ENCODE measurements at regions not wholly inside any gene's neighbourhood (a gene's known extent, or its start where the extent isn't known, plus 50 kb on each side); places are given as distances from the start of the nearest gene placed in this dataset.

DNA sequence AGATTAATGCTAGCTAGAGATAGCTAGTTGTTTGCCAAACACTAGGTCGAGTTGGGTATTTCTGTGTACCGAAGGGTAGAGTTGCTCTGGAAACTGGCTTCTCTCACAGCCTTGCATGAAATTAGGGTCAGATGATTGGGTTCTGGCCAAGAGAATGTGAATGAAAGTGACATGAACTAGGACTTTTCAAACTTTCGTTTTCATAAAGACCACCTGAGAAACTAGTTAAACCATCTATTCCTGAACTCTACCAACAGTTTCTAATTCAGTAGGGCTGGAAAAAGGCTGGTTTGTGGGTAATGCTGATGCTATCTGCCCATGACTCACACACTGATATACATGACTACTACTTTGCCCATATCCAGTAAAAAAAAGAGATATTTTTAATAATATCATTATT, 157.6 kb downstream of the GASK1B start (continued):
- TF ChIP-seq, protein P1, sequence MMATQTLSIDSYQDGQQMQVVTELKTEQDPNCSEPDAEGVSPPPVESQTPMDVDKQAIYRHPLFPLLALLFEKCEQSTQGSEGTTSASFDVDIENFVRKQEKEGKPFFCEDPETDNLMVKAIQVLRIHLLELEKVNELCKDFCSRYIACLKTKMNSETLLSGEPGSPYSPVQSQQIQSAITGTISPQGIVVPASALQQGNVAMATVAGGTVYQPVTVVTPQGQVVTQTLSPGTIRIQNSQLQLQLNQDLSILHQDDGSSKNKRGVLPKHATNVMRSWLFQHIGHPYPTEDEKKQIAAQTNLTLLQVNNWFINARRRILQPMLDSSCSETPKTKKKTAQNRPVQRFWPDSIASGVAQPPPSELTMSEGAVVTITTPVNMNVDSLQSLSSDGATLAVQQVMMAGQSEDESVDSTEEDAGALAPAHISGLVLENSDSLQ (IDR thresholded peaks at IDR 0.05): no peak
- TF ChIP-seq TCF7 (IDR thresholded peaks at IDR 0.05; ENCODE audit: borderline replicate concordance): no peak
- TF ChIP-seq KLF5 (IDR thresholded peaks at IDR 0.05; ENCODE audit: partially characterized antibody): no peak
- no peak for TF ChIP-seq SMC3 (IDR thresholded peaks at IDR 0.05; ENCODE audit: borderline replicate concordance, low read length)

DNA sequence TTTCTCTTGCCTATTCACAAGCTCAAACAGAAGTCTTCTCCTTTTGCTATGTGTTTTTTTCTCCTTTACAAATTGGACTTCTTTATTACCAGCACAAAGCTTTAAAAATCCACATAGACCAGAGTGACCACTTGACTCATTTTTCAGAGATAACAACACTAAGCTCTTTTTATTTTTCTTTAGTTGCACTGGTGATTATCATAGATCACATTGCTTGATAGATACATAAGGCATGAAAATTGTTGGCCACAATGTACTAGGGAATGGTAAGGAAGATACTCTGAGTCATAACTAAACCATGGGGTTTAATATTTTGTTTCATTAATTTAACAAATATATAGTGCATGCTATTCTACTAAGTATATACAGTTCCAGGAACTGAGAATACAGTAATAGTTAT, 159.0 kb downstream of the GASK1B start:
- CTCF ChIA-PET: no interaction called here
- BruUV-seq (replicated peaks): no TSS peak

GRCh38 chr4:158010361-158010760, 162.5 kb downstream of the GASK1B start:
- Histone ChIP-seq H3K27ac (ENCODE audit: control insufficient read depth, insufficient read depth) (no peak overlapping the region), H3K9me3 (replicated peaks; ENCODE audit: control insufficient read depth, insufficient read depth, low read length) (no peaks in the 10 kb centered on the region), H4K20me1 (ENCODE audit: control insufficient read depth, insufficient read depth) (no peaks in the 10 kb centered on the region), H2AFZ (ENCODE audit: control insufficient read depth, low read depth, low read length) (no peak overlapping the region), H3K4me1 (ENCODE audit: control insufficient read depth, insufficient read depth, low read length) (no peaks in the 10 kb centered on the region), H3K9ac (ENCODE audit: control insufficient read depth, insufficient read depth, low read length) (no peak overlapping the region), H3K4me3 (no peak overlapping the region), H3K4me2 (ENCODE audit: control insufficient read depth, insufficient read depth) (no peak overlapping the region), H3K79me2 (ENCODE audit: control insufficient read depth, insufficient read depth, low read length) (no peaks in the 10 kb centered on the region), H3K27me3 (replicated peaks in 1 of 2; ENCODE audit: control insufficient read depth in 2 of 2, insufficient read depth in 2 of 2, low read length in 1 of 2) (no peaks in the 10 kb centered on the region), H3K36me3 (ENCODE audit: control insufficient read depth in 2 of 2, insufficient read depth in 2 of 2, low read length in 1 of 2) (no peaks in the 10 kb centered on the region)
- FAIRE-seq (no peak), ATAC-seq (no peak), DNase-seq (ENCODE audit: low read depth, low spot score) (no peak)
- no TSS peak for BruUV-seq (replicated peaks)
- intact Hi-C loops (cut with micrococcal nuclease; ENCODE audit: unreplicated experiment) (no loop called here), in situ Hi-C loops (cut with MboI) (no loop called here)
- ChIA-PET RAD21 (ENCODE audit: unreplicated experiment) (no interaction called here), POLR2A (interaction anchor here (0.6 kb wide), 1 partner anchor 993 kb away, joined by 4 read pairs; no protein-coding TSS in a partner anchor), SMC1A (ENCODE audit: uncharacterized antibody, unreplicated experiment) (no interaction called here), CTCF (no interaction called here)
- 64% methylated on average over 5 of the region's 5 CpGs for WGBS (ENCODE audit: insufficient coverage, insufficient replicate concordance, low lambda C conversion rate, missing lambda C conversion rate)
- no peak for TF ChIP-seq STAT3 (IDR thresholded peaks at IDR 0.05; ENCODE audit: low read depth, low read length)
- TF ChIP-seq SPI1 (IDR thresholded peaks at IDR 0.05; ENCODE audit: borderline replicate concordance, insufficient read depth, low read depth, low read length): no peak
- TF ChIP-seq BHLHE40 (IDR thresholded peaks at IDR 0.05; ENCODE audit: borderline replicate concordance in 1 of 2, low read depth in 2 of 2, low read length in 1 of 2): no peak
- TF ChIP-seq, protein P2, sequence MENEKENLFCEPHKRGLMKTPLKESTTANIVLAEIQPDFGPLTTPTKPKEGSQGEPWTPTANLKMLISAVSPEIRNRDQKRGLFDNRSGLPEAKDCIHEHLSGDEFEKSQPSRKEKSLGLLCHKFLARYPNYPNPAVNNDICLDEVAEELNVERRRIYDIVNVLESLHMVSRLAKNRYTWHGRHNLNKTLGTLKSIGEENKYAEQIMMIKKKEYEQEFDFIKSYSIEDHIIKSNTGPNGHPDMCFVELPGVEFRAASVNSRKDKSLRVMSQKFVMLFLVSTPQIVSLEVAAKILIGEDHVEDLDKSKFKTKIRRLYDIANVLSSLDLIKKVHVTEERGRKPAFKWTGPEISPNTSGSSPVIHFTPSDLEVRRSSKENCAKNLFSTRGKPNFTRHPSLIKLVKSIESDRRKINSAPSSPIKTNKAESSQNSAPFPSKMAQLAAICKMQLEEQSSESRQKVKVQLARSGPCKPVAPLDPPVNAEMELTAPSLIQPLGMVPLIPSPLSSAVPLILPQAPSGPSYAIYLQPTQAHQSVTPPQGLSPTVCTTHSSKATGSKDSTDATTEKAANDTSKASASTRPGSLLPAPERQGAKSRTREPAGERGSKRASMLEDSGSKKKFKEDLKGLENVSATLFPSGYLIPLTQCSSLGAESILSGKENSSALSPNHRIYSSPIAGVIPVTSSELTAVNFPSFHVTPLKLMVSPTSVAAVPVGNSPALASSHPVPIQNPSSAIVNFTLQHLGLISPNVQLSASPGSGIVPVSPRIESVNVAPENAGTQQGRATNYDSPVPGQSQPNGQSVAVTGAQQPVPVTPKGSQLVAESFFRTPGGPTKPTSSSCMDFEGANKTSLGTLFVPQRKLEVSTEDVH (IDR thresholded peaks at IDR 0.05; ENCODE audit: low read depth, partially characterized antibody): no peak

More for the DNA sequence above, 159.0 kb downstream of the GASK1B start:
- in situ Hi-C loops (cut with MboI): no loop called here
- no peak for TF ChIP-seq TCF7 (IDR thresholded peaks at IDR 0.05; ENCODE audit: borderline replicate concordance)
- no peak for TF ChIP-seq EGR1 (IDR thresholded peaks at IDR 0.05; ENCODE audit: borderline replicate concordance in 1 of 2, low read depth in 2 of 2, low read length in 2 of 2)
- TF ChIP-seq CREB1 (IDR thresholded peaks at IDR 0.05; ENCODE audit: low read depth): no peak
- TF ChIP-seq HDAC2 (IDR thresholded peaks at IDR 0.05): no peak
- no peak for TF ChIP-seq NR2C2 (IDR thresholded peaks at IDR 0.05; ENCODE audit: borderline replicate concordance, control insufficient read depth, insufficient read length, low read depth)
- TF ChIP-seq ZNF274 (IDR thresholded peaks at IDR 0.05; ENCODE audit: insufficient read depth, insufficient read length): no peak
- intact Hi-C loops (cut with micrococcal nuclease; ENCODE audit: unreplicated experiment): no loop called here
- H2AFZ ChIP-seq (ENCODE audit: control insufficient read depth, low read depth, low read length): no peak overlapping the region
- no peak overlapping the region for H3K4me3 ChIP-seq
- no peaks in the 10 kb centered on the region for H3K79me2 ChIP-seq (ENCODE audit: control insufficient read depth, insufficient read depth, low read length)
- H3K9ac ChIP-seq (ENCODE audit: control insufficient read depth, insufficient read depth, low read length): no peak overlapping the region
- RAD21 ChIA-PET (ENCODE audit: unreplicated experiment): no interaction called here
- no peaks in the 10 kb centered on the region for H3K27me3 ChIP-seq (replicated peaks in 1 of 2; ENCODE audit: control insufficient read depth in 2 of 2, insufficient read depth in 2 of 2, low read length in 1 of 2)
- H3K27ac ChIP-seq (ENCODE audit: control insufficient read depth, insufficient read depth): no peak overlapping the region
- SMC1A ChIA-PET (ENCODE audit: uncharacterized antibody, unreplicated experiment): no interaction called here
- DNase-seq (ENCODE audit: low read depth, low spot score): no peak
- no peaks in the 10 kb centered on the region for H3K4me1 ChIP-seq (ENCODE audit: control insufficient read depth, insufficient read depth, low read length)
- no peaks in the 10 kb centered on the region for H3K9me3 ChIP-seq (replicated peaks; ENCODE audit: control insufficient read depth, insufficient read depth, low read length)
- POLR2A ChIA-PET: no interaction called here
- FAIRE-seq: no peak
- H4K20me1 ChIP-seq (ENCODE audit: control insufficient read depth, insufficient read depth): no peaks in the 10 kb centered on the region
- H3K36me3 ChIP-seq (ENCODE audit: control insufficient read depth in 2 of 2, insufficient read depth in 2 of 2, low read length in 1 of 2): no peaks in the 10 kb centered on the region
- no peak for ATAC-seq
- H3K4me2 ChIP-seq (ENCODE audit: control insufficient read depth, insufficient read depth): no peak overlapping the region
